ENCODE measurements at regions not wholly inside any gene's neighbourhood (a gene's known extent, or its start where the extent isn't known, plus 50 kb on each side); places are given as distances from the start of the nearest gene placed in this dataset.
"Not testable (repeated sequence)": the region's sequence is repeated elsewhere in the genome, so short reads cannot be mapped to it uniquely, and the experiment has no call there.

GRCh38 chr1:173392895-173393658, 84.1 kb upstream of the PRDX6 start:
- FAIRE-seq, result no peak
- DNase-seq (ENCODE audit: insufficient read length, low spot score), result no peak

GRCh38 chr1:173393659-173394000, 83.5 kb upstream of the PRDX6 start:
- FAIRE-seq (no peak), DNase-seq (ENCODE audit: insufficient read length, low spot score) (no peak)

GRCh38 chr1:173394813-173395212, 82.3 kb upstream of the PRDX6 start:
- FAIRE-seq; DNase-seq (ENCODE audit: insufficient read length, low spot score): not testable (repeated sequence)

GRCh38 chr1:173395762-173396161, 81.4 kb upstream of the PRDX6 start:
- DNase-seq (ENCODE audit: insufficient read length, low spot score), result no peak
- no peak for FAIRE-seq

- DNase-seq (ENCODE audit: insufficient read length, low spot score) (no peak), FAIRE-seq (no peak)
Observed at GRCh38 chr1:173400387-173400995, 76.6 kb upstream of the PRDX6 start.

GRCh38 chr1:173403996-173404395, 73.1 kb upstream of the PRDX6 start:
- no peak for FAIRE-seq

GRCh38 chr1:173405281-173405680, 71.9 kb upstream of the PRDX6 start:
- FAIRE-seq (no peak), DNase-seq (ENCODE audit: insufficient read length, low spot score) (no peak)

More at GRCh38 chr1:173403996-173404395, 73.1 kb upstream of the PRDX6 start:
- DNase-seq (ENCODE audit: insufficient read length, low spot score), result no peak

GRCh38 chr1:173405834-173406233, 71.3 kb upstream of the PRDX6 start:
- FAIRE-seq, result no peak
- DNase-seq (ENCODE audit: insufficient read length, low spot score), result no peak

- DNase-seq (ENCODE audit: insufficient read length, low spot score), result no peak
Observed at GRCh38 chr1:173406783-173407230, 70.3 kb upstream of the PRDX6 start.

GRCh38 chr1:173407846-173408245, 69.3 kb upstream of the PRDX6 start:
- DNase-seq (ENCODE audit: insufficient read length, low spot score) (no peak), FAIRE-seq (no peak)

More at GRCh38 chr1:173406783-173407230, 70.3 kb upstream of the PRDX6 start:
- peak; percentile 68 for FAIRE-seq

- no peak for DNase-seq (ENCODE audit: insufficient read length, low spot score)
- FAIRE-seq, result no peak
Observed at GRCh38 chr1:173408886-173409285, 68.2 kb upstream of the PRDX6 start.

GRCh38 chr1:173409613-173410012, 67.5 kb upstream of the PRDX6 start:
- DNase-seq (ENCODE audit: insufficient read length, low spot score), result no peak
- peak; percentile 71 for FAIRE-seq

- DNase-seq (ENCODE audit: insufficient read length, low spot score), result no peak
Observed at GRCh38 chr1:173410133-173410793, 66.9 kb upstream of the PRDX6 start.

GRCh38 chr1:173410794-173411236, 66.3 kb upstream of the PRDX6 start:
- peak; percentile 94 for FAIRE-seq
- no peak for DNase-seq (ENCODE audit: insufficient read length, low spot score)

More at GRCh38 chr1:173410133-173410793, 66.9 kb upstream of the PRDX6 start:
- FAIRE-seq, result no peak

GRCh38 chr1:173411835-173412742, 65.0 kb upstream of the PRDX6 start:
- DNase-seq (ENCODE audit: insufficient read length, low spot score), result no peak
- FAIRE-seq, result no peak

- peak; percentile 76 for FAIRE-seq
Observed at GRCh38 chr1:173413271-173413707, 63.8 kb upstream of the PRDX6 start.

GRCh38 chr1:173414136-173414535, 63.0 kb upstream of the PRDX6 start:
- FAIRE-seq, result peak; percentile 91
- no peak for DNase-seq (ENCODE audit: insufficient read length, low spot score)

More at GRCh38 chr1:173413271-173413707, 63.8 kb upstream of the PRDX6 start:
- no peak for DNase-seq (ENCODE audit: insufficient read length, low spot score)

GRCh38 chr1:173414539-173415226, 62.5 kb upstream of the PRDX6 start:
- FAIRE-seq (peak; percentile 28), DNase-seq (ENCODE audit: insufficient read length, low spot score) (no peak)

- DNase-seq (ENCODE audit: insufficient read length, low spot score) (no peak), FAIRE-seq (peak; percentile 93)
Observed at GRCh38 chr1:173415490-173415889, 61.6 kb upstream of the PRDX6 start.
